IMR-90 (cell line): ENCODE measurements at regions not wholly inside any gene's neighbourhood (a gene's known extent, or its start where the extent isn't known, plus 50 kb on each side); places are given as distances from the start of the nearest gene placed in this dataset.

Experiments used
- POLR2A ChIP-seq: IDR thresholded peaks from 2 replicates; pipeline ENCODE4 v1.6.1; 2012; ENCODE audit warnings: mild to moderate bottlenecking, low read depth, low read length
- RFX5 ChIP-seq: IDR thresholded peaks from 2 replicates; pipeline ENCODE4 v1.8.0; 2012; ENCODE audit warnings: low read depth, mild to moderate bottlenecking, low read length, moderate library complexity
- TF ChIP-seq, protein P1 (sequence below): conservative IDR thresholded peaks from 2 replicates; pipeline ENCODE4 v1.5.1; 2012; ENCODE audit warnings: mild to moderate bottlenecking, low read depth, low read length, improper control_type of control experiment

DNA sequence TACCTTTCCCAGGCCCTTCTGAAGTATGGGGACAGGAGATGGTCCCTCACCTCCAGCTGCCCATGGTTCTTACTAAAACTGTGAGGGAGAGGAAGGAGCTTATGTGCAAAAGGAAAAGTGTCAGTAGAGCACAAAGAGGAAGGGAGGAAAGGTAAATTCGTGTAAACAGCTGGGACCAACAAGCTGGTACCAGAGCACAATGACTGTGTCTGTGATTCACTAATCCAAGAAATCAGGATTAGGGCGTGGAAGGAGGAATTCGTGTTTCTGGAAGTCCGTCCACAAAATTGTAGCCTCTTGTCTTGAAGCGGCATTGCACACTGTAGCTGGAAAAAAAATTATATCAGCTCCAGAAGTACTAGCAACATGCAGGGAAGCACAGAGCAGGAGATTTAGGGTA lies 129.0 kb upstream of the RREB1 start:
- TF ChIP-seq, protein P1, sequence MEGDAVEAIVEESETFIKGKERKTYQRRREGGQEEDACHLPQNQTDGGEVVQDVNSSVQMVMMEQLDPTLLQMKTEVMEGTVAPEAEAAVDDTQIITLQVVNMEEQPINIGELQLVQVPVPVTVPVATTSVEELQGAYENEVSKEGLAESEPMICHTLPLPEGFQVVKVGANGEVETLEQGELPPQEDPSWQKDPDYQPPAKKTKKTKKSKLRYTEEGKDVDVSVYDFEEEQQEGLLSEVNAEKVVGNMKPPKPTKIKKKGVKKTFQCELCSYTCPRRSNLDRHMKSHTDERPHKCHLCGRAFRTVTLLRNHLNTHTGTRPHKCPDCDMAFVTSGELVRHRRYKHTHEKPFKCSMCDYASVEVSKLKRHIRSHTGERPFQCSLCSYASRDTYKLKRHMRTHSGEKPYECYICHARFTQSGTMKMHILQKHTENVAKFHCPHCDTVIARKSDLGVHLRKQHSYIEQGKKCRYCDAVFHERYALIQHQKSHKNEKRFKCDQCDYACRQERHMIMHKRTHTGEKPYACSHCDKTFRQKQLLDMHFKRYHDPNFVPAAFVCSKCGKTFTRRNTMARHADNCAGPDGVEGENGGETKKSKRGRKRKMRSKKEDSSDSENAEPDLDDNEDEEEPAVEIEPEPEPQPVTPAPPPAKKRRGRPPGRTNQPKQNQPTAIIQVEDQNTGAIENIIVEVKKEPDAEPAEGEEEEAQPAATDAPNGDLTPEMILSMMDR, result no peak
- TF ChIP-seq RFX5, result no peak
- TF ChIP-seq POLR2A, result no peak
